ENCODE measurements at regions not wholly inside any gene's neighbourhood (a gene's known extent, or its start where the extent isn't known, plus 50 kb on each side); places are given as distances from the start of the nearest gene placed in this dataset.
"Not testable (repeated sequence)": the region's sequence is repeated elsewhere in the genome, so short reads cannot be mapped to it uniquely, and the experiment has no call there.

DNA sequence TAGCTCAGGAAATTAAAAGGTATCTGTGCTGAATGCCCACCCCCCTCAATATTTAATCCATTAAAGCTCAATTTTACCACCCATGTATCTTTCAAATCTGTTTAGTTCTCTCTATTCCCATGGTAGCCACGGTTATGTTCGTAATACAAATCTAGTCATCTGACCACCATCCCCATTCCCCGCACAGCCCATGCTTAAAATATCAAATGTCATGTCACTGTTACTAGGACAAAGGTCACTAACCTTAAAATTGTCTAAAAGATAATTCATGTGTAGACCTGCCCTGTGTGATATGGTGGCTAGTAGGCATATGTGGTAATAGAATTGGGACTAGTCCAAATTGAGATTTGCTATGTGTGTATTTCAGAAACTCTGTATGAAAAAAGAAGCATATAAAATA lies 728.5 kb upstream of the B3GALT2 start:
- no peak for DNase-seq (ENCODE audit: low read depth)
- no peak for TF ChIP-seq CTCF (conservative IDR thresholded peaks at IDR 0.05; ENCODE audit: low read length)

DNA sequence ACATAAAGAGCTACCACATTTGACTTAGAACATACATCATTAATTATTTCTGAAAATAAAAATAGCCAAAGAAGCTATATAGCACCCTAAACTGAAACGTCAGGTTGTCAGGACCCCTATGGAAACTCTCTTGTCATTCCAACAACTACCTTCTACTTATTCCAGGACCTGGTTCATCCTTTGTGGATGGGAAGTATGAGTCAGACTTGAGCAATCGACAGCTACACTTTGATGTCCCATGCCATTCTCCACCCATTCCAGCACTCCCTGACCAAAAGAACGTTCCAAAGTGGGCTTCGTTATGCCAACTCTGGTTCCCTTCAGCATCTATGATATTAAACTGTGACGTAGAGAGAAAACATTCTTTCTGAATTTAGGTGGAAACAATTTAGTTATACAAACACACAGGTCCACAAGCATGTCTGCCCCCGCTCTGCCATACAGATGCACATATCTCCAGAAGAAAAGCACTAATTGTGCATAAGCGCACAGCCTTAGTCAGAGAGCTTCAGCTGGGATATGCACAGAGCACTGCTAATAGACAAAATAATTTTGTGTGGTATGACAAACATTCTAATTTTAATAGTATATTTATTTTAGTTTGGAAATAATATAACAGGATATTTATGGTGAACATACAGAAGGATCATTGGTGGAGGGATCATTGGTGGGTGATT lies 723.1 kb upstream of the B3GALT2 start:
- no peak overlapping the region for H3K4me3 ChIP-seq (ENCODE audit: low read length)
- DNase-seq (ENCODE audit: low read depth) = no peak
- TF ChIP-seq CTCF (conservative IDR thresholded peaks at IDR 0.05; ENCODE audit: low read length) = no peak

More for the DNA sequence above, 728.5 kb upstream of the B3GALT2 start:
- no peak overlapping the region for H3K4me3 ChIP-seq (ENCODE audit: low read length)

- TF ChIP-seq CTCF (conservative IDR thresholded peaks at IDR 0.05; ENCODE audit: low read length) = no peak
- no peak for DNase-seq (ENCODE audit: low read depth)
- H3K4me3 ChIP-seq (ENCODE audit: low read length) = no peak overlapping the region
Observed at GRCh38 chr1:193905288-193906085, 719.1 kb upstream of the B3GALT2 start.

DNA sequence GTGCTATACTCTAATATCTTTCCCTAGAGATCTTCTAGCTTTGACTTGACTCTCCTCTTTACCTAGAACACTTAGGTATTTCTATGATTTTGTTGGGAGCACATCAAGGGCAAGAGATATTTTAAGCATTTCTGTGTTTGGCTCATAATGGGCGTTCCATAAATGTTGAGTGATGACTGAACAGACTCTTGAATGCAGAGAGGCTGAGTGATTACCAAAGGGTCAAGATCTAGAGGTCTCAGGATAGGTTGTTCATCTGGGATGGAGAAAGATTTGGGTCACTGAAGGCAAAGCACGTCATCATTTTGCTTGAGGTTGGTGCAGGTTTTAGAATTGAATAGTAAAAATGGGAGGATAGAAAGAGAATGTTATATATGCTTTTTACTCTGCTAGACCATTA lies 705.4 kb upstream of the B3GALT2 start:
- no peak for TF ChIP-seq CTCF (conservative IDR thresholded peaks at IDR 0.05; ENCODE audit: low read length)

GRCh38 chr1:193890935-193891334 lies 704.5 kb upstream of the B3GALT2 start:
- TF ChIP-seq CTCF (conservative IDR thresholded peaks at IDR 0.05; ENCODE audit: low read length) = no peak
- DNase-seq (ENCODE audit: low read depth) = no peak
- no peak overlapping the region for H3K4me3 ChIP-seq (ENCODE audit: low read length)

More for the DNA sequence above, 705.4 kb upstream of the B3GALT2 start:
- H3K4me3 ChIP-seq (ENCODE audit: low read length) = no peak overlapping the region
- DNase-seq (ENCODE audit: low read depth) = no peak

DNA sequence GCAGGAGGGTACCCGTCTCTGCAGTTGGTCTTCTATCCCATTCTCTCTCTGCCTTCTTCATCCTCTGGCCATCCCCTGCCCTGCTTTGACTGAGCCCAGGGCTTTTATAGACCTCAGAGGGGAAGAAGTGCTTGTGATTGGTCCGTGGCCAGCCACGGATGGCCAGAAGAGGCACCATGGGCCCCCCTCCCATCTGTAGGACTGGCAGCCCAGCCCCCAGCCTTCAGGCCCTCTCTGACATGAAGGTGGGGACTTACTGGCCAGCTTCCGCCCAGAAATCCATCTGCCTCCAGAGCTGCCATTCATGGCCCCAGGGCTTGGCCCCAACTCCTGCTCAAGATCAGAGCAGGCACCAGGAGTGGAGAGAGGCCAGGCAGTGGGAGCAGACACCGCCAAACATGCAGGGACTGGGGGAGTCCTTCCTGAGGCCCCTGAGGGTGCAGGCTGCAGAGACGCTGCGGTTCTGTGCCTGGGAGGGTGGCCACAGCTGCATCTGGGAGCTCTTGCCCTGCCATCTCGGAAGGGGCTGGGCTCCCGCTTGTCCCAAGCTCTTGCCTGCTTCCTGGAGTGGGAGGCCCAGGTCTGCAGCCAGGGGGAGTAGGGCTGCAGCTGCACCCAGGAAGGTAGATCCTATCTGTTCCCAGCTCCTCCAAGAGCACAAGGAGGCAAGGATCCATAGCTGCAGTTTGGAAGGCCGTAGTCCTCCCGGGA lies 698.6 kb upstream of the B3GALT2 start:
- no peak for TF ChIP-seq CTCF (conservative IDR thresholded peaks at IDR 0.05; ENCODE audit: low read length)
- no peak overlapping the region for H3K4me3 ChIP-seq (ENCODE audit: low read length)
- no peak for DNase-seq (ENCODE audit: low read depth)

GRCh38 chr1:193877920-193878319 lies 691.5 kb upstream of the B3GALT2 start:
- H3K4me3 ChIP-seq (ENCODE audit: low read length); DNase-seq (ENCODE audit: low read depth): not testable (repeated sequence)
